ENCODE measurements at regions not wholly inside any gene's neighbourhood (a gene's known extent, or its start where the extent isn't known, plus 50 kb on each side); places are given as distances from the start of the nearest gene placed in this dataset.

- intact Hi-C loops (cut with DNase I, micrococcal nuclease), result no loop called here
- no peak for TF ChIP-seq CTCF (IDR thresholded peaks at IDR 0.05)
- Histone ChIP-seq H3K36me3 (ENCODE audit: low read depth) (no peaks in the 10 kb centered on the region), H3K9me3 (no peaks in the 10 kb centered on the region), H3K4me1 (ENCODE audit: low read depth) (peaks cover 16% of the 10 kb centered on the region), H3K4me3 (no peak overlapping the region)
- ATAC-seq (no peak), DNase-seq (no peak)
These were observed 192.3 kb downstream of the MZT1 start for GRCh38 chr13:72534951-72535640.

GRCh38 chr13:72530471-72530870, 197.0 kb downstream of the MZT1 start:
- Histone ChIP-seq H3K4me1 (ENCODE audit: low read depth) (no peaks in the 10 kb centered on the region), H3K4me3 (no peak overlapping the region), H3K36me3 (ENCODE audit: low read depth) (no peaks in the 10 kb centered on the region), H3K9me3 (no peaks in the 10 kb centered on the region)
- TF ChIP-seq CTCF (IDR thresholded peaks at IDR 0.05), result no peak
- intact Hi-C loops (cut with DNase I, micrococcal nuclease), result no loop called here
- no peak for DNase-seq
- ATAC-seq, result no peak

- intact Hi-C loops (cut with DNase I, micrococcal nuclease), result no loop called here
These were observed 200.1 kb downstream of the MZT1 start for GRCh38 chr13:72527333-72527732.

GRCh38 chr13:72523593-72523992, 203.8 kb downstream of the MZT1 start:
- intact Hi-C loops (cut with DNase I, micrococcal nuclease), result no loop called here
- no peaks in the 10 kb centered on the region for H3K9me3 ChIP-seq
- no peaks in the 10 kb centered on the region for H3K36me3 ChIP-seq (ENCODE audit: low read depth)
- no peak for DNase-seq
- H3K4me1 ChIP-seq (ENCODE audit: low read depth), result no peaks in the 10 kb centered on the region
- H3K4me3 ChIP-seq, result no peak overlapping the region
- ATAC-seq, result no peak
- no peak for TF ChIP-seq CTCF (IDR thresholded peaks at IDR 0.05)

More at GRCh38 chr13:72527333-72527732, 200.1 kb downstream of the MZT1 start:
- DNase-seq (no peak), ATAC-seq (no peak)
- H3K4me3 ChIP-seq, result no peak overlapping the region
- TF ChIP-seq CTCF (IDR thresholded peaks at IDR 0.05), result no peak
- no peaks in the 10 kb centered on the region for H3K4me1 ChIP-seq (ENCODE audit: low read depth)
- H3K9me3 ChIP-seq, result no peaks in the 10 kb centered on the region
- no peaks in the 10 kb centered on the region for H3K36me3 ChIP-seq (ENCODE audit: low read depth)

- no peaks in the 10 kb centered on the region for H3K4me1 ChIP-seq (ENCODE audit: low read depth)
- no peak for DNase-seq
- ATAC-seq, result no peak
- H3K36me3 ChIP-seq (ENCODE audit: low read depth), result no peaks in the 10 kb centered on the region
- no peak for TF ChIP-seq CTCF (IDR thresholded peaks at IDR 0.05)
- intact Hi-C loops (cut with DNase I, micrococcal nuclease), result no loop called here
- H3K9me3 ChIP-seq, result no peaks in the 10 kb centered on the region
- no peak overlapping the region for H3K4me3 ChIP-seq
These were observed 204.4 kb downstream of the MZT1 start for GRCh38 chr13:72523049-72523448.

All from mucosa of descending colon (tissue), 3 donors.